SHP77 treated with DMSO at 0.1 percent for 48 hours (cell line): ENCODE measurements at regions not wholly inside any gene's neighbourhood (a gene's known extent, or its start where the extent isn't known, plus 50 kb on each side); places are given as distances from the start of the nearest gene placed in this dataset.
"Not testable (repeated sequence)": the region's sequence is repeated elsewhere in the genome, so short reads cannot be mapped to it uniquely, and the experiment has no call there.

Experiments used
- DNase-seq: peaks from one replicate; lab custom pipeline; 2025; lab: John Stamatoyannopoulos, UW

- no peak for DNase-seq
Observed at GRCh38 chr10:53430974-53431373, 658.4 kb upstream of the MBL2 start.

GRCh38 chr10:53430127-53430891 lies 657.7 kb upstream of the MBL2 start:
- no peak for DNase-seq

- no peak for DNase-seq
Observed at GRCh38 chr10:53422223-53422888, 649.8 kb upstream of the MBL2 start.

- DNase-seq: no peak
Observed at GRCh38 chr10:53412651-53413050, 640.1 kb upstream of the MBL2 start.

GRCh38 chr10:53406532-53406931 lies 633.9 kb upstream of the MBL2 start:
- no peak for DNase-seq

GRCh38 chr10:53403688-53404087 lies 631.1 kb upstream of the MBL2 start:
- peak; percentile 54 for DNase-seq

GRCh38 chr10:53402594-53402993 lies 630.0 kb upstream of the MBL2 start:
- no peak for DNase-seq

- no peak for DNase-seq
Observed at GRCh38 chr10:53401536-53401935, 629.0 kb upstream of the MBL2 start.

GRCh38 chr10:53396876-53397275 lies 624.3 kb upstream of the MBL2 start:
- DNase-seq: no peak

- no peak for DNase-seq
Observed at GRCh38 chr10:53395449-53395848, 622.9 kb upstream of the MBL2 start.

GRCh38 chr10:53387562-53387961 lies 615.0 kb upstream of the MBL2 start:
- no peak for DNase-seq

- no peak for DNase-seq
Observed at GRCh38 chr10:53382543-53382942, 610.0 kb upstream of the MBL2 start.

- DNase-seq: no peak
Observed at GRCh38 chr10:53379956-53380355, 607.4 kb upstream of the MBL2 start.

GRCh38 chr10:53370347-53370746 lies 597.8 kb upstream of the MBL2 start:
- no peak for DNase-seq

GRCh38 chr10:53361936-53362335 lies 589.4 kb upstream of the MBL2 start:
- DNase-seq: no peak

- no peak for DNase-seq
Observed at GRCh38 chr10:53361281-53361680, 588.7 kb upstream of the MBL2 start.

- DNase-seq: not testable (repeated sequence)
Observed at GRCh38 chr10:53358978-53359377, 586.4 kb upstream of the MBL2 start.

GRCh38 chr10:53358536-53358935 lies 586.0 kb upstream of the MBL2 start:
- DNase-seq: no peak

- DNase-seq: no peak
Observed at GRCh38 chr10:53357587-53357986, 585.0 kb upstream of the MBL2 start.

- DNase-seq: no peak
Observed at GRCh38 chr10:53356616-53357349, 584.2 kb upstream of the MBL2 start.

- DNase-seq: not testable (repeated sequence)
Observed at GRCh38 chr10:53342531-53342930, 569.9 kb upstream of the MBL2 start.

- not testable (repeated sequence) for DNase-seq
Observed at GRCh38 chr10:53338199-53338598, 565.6 kb upstream of the MBL2 start.
